GM21786 (cell line): ENCODE measurements at regions not wholly inside any gene's neighbourhood (a gene's known extent, or its start where the extent isn't known, plus 50 kb on each side); places are given as distances from the start of the nearest gene placed in this dataset.

ENCODE experiments used
- ATAC-seq: cut with Tn5 transposase; IDR thresholded peaks from one replicate; pipeline ENCODE4 v1.9.1; 2021; ENCODE audit not compliant: unreplicated experiment

DNA sequence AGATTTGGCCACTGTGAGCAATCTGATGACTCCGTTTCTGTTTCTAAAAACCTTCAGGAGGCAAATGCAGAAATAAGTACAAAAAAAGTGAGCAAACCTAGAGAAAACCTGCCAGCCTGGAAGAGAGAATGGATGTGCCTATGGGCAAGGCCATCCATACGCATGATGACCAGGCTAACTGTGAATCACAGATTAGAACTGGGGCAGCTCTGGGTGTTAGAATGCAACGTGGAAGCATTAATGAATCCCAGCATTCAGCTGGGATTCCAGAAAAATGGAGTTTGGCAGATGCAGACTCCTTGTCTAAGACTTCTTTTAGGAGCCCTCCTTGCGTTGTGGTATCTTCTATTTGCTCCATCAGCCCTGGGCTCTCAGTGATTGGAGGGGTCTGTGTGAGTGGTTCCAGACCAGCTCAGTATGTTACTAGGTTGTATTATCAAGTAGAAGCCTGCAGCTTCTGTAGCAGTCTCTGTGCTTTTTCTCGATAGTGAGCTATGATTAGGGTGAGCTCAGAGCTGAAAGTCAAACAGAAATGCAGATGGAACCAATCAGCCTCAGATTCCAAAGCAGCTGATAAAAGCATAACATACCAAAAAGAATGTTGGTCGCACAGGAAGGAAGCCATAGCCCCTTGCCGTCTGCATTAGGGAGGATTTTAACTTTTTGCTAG lies 154.0 kb downstream of the PSMG1 start:
- ATAC-seq = no peak

DNA sequence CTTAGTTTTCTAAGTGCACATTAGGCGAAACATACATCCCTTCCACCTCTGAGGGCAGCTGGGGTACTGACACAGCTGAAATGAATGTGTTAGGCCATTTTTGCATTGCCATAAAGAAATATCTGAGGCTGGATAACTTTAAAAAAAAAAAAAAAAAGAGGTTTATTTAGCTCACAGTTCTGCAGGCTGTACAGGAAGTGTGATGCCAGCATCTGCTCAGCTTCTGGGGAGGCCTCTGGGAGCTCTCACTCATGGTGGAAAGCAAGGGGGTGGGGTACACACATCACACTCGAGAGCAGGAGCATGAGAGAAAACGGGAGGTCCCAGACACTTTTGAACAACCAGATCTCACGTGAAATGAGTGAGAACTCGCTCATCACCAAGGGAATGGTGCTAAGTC lies 158.1 kb downstream of the PSMG1 start:
- ATAC-seq = no peak

DNA sequence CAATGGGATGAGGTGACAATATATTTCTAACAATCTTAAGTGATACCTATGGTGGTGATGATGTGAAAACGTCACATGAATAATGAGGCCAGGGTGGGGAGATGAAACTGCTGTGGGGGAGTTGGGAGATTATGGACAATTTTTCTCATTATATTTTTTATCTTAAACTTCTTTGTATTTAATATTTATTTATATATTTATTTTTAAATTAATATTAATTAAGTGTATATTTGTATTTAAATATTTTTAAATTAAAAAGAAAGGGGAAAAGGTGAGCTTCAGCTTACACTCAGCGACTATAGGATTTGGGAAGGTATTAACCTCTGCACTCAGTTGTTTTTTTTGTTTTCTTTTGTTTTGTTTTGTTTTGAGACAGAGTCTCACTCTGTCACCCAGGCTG lies 158.7 kb downstream of the PSMG1 start:
- no peak for ATAC-seq

DNA sequence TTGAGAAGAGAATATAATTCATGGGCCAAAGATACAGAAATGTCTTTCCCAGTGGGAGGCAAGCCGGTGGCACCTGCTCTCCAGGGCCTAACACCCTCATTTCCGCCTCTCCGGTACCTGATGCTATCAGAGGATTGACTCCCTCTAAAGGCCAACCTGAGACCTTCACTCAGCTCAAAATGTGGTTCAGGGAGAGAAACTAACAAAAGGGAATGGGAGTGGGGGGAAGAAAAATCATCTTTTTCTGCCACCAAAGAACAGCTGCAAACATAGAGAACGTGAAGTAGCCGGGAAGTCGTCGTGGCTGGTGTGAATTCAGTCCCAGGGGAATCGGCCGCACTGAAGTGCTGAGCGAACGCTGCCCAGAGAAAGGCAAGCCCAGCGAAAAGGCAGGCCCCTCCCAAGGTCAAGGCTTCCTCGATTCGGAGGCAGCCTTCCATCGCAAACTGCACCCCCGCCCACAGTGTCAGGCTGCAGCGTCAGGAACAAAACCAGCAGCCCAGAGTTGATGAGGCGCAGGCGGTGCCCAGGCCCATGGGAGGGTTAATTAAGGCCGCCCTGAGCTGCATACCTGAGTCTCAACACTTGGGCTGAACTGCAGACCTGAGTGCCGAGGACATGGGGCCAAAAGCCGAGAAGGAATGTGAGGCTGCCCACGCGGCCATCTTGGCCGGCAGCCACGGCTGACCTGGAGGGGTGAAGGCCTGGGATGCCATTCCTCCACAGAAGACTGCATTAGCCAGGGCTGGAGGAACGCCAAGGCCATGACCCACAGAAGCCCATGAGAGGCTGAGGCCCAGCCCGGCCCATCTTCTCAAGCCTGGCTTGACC lies 160.2 kb downstream of the PSMG1 start:
- no peak for ATAC-seq

DNA sequence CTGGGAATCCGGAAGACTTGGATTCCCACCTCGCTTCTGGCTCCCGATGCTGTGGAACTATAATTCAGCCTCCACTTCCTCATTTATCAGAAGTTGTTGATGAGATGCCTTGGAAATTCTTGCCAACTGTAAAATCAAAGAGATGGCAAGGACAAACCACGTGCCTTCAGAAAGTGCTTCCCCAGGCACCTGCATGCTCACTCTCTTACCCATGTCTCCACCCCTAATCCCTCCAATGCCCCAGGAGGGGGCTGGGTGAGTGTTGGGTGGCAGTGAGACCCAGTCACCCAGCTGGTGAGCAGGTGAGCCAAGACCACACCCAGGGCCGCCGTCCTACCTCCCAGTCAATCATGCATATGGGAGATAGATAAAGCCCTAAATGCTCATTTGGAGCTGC lies 160.8 kb downstream of the PSMG1 start:
- ATAC-seq = no peak

DNA sequence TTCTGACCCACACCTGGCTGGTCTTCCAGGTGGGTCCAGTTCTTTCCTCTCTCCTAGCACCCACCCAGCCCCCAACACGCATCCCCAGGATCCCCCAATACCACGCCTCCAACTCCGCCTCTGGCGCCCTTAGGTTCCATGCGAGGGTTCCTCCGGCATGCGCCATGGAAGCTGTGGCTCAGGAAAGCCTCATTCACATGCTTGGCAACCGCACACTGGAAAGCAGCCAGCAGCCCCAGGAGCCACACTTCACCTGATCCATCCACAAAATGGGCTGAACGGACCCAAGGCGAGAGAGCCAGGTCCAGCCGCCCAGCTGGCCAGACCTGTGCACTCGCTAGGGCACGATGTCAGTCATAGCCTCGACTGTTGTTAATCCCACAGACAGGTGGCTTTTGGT lies 161.2 kb downstream of the PSMG1 start:
- ATAC-seq = no peak

DNA sequence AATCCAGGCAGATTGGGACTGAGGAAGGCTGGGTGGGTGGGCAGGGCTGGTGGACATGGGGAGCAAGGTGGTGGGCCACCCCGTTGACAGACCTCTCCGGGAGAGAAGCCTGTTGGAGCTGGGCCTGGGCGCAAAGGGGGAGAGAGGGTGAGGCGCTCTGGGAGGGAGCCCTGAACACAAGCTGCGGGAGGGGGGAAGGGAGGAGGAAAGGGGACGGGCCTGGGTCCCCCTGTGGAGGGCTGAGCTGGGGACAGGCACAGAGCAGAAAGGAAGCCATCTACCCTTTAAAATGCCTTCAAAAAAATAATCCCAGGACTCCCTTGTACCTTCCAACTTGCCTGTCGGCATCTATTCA lies 161.8 kb downstream of the PSMG1 start:
- no peak for ATAC-seq

DNA sequence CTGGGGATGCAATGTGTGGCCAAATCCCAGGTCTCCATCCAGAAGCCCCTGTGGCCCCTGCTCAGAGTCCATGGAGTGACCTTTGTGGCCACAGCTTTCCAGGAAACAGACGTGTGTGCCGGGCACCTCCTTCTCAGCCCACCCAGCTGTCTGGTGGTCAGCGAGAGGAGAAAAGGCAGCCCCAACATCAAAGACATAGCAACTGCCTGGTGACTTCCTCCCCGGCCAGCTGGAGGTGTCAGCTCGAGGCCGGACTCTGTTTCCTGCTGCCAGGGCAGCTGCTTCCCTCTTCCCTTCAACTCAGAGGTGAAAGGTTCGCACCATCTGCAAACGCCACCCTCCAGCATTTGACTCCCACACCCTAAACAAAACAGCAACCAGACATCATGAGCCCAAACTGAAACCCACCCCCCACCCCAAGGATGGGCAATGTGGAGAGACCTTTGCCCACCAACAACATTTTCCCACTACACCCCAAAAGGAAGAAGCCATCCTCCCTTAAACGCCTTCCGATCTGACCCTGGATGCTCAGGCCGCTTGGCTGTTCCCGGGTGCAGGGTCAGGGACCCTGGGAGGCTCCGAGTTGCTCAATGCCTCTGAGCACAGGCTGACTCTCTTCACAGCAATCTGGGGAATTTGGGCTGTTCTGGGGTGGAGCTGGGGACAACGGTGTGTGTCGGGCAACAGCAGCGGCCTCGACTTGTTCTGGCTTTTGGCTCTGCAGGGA lies 162.3 kb downstream of the PSMG1 start:
- no peak for ATAC-seq

DNA sequence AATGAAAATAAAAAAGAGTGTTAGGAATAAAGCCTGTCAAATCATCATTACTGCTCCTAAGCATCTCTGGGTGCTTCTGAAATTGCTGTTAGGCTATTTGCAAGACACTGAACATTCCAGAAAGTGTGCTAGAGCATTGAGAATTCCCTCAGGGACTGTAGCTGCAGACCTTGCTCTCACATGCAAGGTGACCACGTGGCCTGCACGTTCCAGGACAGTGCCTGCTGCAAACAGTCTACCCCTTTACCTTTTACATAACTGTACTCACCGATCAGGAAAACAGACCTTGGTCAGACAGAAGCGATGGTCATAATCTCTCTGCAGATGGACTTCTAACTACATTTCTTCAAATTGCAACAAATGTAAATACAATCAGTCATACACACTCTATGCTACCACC lies 164.5 kb downstream of the PSMG1 start:
- ATAC-seq = no peak

DNA sequence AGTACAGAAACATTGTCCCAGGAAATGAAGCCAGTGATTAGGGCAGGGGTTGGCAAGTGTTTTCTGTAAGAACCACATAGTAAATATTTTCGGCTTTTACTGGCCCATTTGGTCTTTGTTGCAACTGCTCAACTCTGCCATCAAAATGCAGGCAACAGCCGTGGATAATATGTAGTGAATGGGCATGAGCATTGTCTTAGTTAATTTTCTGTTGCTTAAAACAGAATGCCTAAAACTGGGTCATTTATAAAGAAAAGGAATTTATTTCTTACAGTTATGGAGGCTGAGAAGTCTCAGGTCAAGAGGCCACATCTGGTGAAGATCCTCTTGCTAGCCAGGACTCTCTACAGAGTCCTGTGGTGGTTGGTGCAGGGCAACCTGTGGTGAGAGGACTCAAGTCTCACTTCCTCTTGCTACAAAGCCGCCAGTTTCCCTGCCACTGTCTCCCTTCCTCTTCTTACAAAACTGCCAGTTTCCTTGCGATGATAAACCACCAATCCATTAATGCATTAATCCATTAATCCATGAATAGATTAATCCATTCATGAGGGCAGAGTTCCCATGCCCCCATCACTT lies 166.4 kb downstream of the PSMG1 start:
- ATAC-seq = peak; percentile 99

DNA sequence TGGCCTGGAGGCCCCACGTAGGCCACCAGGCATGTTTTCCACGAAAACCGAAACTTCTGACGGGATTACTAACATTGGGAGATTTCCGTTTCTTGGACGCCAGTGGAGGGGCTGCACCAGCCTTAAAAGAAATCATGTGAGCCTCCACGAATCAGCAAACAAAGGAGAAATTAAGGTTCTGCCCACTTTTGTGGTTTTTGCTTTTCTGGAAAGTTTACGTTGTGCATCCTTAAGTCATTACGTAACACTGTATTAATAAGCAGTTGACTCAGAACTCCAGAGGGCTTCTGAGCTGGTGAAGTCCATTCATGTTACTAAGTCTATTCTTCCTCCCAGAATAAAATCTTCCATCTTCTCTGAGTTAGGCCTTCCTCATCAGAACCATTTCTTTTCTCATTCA lies 168.5 kb downstream of the PSMG1 start:
- ATAC-seq = no peak

DNA sequence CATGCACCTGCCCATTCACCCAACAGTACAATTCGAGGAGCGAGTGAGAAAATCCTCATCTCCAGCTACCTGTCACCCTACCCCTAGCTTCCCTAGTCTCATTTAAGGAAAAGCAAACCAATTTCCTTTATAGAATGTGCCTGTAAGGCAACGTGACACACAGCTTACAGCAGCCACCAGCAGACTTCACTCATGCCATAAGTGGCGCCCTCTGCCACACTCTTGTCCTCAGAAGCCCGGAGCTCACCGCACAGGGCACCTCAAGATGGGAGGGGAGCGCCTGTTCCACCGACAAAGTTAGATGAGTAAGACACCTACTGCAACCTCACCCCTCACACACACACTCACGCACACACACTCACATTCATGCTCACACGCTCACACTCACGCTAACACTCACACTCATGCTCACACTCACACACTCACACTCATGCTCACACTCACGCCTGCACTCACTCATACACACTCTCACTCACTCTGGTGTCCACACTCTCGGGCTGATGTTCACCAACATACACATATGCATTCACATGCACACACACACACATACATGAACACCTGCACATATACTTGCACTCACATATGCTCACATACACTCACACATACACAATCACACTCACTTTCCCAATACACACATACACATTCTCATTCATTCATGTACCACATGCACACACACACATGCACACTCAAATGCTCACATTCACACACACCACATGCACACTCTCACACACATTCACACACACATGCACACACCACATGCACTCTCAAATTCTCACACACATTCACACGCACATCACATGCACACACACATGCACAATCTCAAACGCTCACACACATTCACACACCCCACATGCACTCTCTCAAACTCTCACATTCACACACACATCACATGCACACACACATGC lies 170.7 kb downstream of the PSMG1 start:
- no peak for ATAC-seq

DNA sequence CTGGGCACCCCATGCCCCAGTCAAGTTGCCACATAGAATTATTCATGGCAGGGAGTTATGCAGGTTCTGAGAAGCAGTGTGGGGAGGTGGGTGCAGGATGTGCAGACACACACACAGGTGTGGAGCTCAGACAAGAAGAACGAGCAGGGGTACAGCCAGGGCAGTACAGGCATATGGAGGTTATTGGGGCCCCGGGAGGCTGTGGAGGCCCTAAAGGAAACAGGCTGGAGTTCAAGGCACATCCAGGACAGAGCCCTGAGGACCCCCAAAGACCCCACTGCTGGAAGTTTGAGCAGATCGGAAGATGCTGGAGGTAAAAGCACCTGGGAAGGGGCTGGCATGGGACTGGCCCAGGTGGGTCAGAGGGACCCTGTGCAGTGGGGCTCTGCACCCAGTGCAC lies 171.3 kb downstream of the PSMG1 start:
- no peak for ATAC-seq

DNA sequence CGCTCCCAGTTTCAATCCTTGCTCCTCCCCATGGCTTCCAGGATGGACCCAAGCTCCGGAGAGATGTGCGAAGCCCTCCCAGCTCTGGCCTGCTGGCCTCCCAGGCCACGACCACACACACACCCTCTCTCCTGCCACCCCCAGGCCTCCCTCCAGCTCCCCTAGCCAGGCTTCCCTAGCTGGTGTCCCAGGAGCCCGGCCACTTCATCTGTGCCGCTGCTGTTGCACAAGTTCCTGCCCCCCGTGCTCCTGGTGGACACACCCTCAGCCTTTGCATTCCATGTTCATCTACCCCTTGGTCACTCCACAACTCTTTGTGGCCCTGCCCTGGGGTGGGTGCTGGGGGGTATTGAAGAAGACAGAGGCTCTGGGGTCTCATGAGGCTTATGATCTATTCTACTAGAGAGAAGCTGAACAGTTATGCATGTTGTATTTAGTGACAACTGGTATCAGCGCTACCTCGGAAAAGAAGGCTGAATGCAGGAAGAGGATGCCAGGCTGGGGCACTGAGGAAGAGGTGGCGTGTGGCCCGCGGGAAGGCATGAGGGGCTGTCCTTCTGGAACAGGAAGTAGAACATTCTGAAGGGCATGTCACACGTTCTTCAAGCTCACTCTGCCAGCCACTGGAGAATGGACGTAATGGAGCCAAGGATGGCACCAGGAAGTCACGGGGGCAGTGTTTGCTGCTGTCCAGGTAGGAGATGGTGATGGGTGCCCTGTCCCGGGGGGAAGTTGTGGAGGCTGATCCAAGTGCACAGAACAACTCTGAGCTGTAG lies 172.4 kb downstream of the PSMG1 start:
- no peak for ATAC-seq

DNA sequence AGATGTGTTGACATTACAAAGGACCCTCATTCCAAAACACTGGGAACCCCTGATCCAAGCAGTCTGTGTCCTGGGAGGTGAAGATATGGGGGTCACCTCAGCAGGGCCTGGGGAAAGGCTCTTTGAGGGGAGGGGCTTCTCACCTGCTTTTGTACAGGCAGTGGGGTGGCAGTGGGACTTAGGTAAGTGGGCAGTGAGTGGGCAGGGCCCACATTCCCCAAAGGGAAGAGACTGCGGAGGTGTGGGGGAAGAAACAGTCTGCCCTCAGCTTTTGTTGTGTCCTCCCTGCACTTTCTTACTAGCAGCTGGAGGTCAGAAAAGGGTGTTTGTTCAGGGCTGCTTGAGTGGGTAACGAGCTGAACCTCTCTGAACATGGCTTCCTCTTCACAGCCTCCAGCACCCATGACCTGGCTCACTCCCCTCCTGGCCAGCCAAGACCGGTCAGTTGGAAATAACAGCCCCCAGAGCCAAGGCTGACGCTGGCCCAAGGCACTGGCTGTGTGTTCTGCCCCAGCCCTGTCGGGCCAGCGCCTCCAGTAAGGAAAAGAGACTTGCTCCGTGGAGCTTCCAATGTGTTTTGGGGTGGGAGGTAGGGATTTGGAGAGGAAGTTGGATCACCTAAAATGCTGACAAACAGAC lies 173.5 kb downstream of the PSMG1 start:
- ATAC-seq = no peak

DNA sequence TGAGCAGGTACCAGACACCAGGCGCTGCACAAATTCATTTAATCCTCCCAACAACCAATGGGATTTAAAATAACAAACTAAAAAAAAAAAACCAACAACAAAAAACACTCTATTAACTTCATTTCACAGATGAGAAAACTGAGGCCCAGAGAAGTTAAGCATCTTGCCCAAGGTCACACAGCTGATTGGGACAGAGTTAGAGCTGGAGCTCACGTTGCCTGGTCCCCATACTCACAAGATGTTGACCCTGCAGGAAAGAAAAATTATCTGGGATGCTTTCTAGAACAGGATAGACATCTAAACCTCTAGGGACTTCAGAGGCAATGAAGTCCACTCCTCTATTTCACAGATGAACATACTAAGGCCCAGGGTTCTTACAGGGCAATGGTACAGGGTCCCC lies 175.3 kb downstream of the PSMG1 start:
- ATAC-seq = no peak

DNA sequence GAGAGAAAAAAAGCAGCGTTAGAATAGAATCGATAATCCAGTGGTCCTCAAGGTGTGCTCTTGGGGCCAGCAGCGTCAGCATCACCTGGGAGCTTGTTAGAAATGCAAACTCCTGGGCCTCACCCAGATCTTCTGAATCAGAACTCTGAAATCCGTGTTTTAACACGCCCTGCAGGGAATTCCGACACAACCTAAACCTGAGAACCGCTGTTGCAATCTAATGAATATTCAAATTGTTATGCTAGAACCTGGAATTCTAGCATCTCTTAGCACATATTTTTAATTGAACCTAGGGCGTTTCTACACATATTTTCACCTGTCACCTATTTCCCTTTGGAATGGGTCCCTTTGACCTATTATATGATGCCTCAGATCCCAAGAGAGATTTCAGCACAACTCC lies 175.7 kb downstream of the PSMG1 start:
- no peak for ATAC-seq

DNA sequence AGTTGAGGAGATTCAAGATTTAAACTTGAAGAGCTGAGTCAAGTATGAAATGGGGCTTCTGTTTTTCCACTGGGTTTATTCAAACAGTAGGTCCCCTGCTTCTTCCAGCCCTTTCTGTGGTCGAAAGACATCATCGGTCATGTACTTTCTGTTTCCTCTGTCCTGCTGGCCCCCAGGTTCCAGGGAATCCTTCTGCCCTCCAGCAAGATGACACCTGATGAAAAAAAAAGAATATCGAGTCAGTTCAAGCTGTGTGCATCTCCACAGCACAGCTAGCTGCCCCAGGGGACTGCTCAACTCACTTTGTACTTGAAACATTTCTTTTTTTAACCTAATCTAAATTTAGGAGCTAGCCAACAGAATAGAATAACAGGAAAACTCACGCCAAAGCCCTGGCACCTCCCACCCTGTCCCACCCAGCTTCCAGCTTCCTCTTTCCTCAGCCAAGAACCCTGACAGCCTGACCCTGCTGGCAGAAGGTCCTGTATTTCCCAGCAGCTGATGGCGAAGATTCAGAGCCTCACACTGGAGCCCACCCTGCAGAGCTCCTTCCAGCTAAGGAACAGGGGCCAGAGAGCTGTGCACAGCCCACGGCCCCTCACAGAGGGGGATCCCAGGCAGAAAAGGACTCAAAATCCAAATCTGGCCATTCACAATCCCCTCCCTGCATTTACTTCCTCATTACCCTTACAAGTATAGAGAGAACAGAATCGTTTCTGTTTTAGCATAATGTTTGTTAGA lies 176.5 kb downstream of the PSMG1 start:
- no peak for ATAC-seq

DNA sequence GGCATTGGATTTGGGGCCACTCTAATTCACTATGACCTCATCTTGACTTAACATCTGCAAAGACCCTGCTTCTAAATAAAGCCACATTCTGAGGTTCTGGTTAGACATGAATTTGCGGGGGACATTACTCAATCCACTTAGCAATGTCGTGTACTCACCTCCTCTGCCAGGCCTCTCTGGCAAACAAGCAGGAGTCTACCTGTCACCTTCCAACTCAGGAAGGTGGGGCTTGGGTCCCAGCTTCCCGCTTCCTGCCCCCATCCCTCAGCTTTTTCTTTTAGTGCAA lies 177.8 kb downstream of the PSMG1 start:
- no peak for ATAC-seq
